GM12878 (cell line): ENCODE measurements at regions not wholly inside any gene's neighbourhood (a gene's known extent, or its start where the extent isn't known, plus 50 kb on each side); places are given as distances from the start of the nearest gene placed in this dataset.

Experiments used
- ATAC-seq: fragments of 200-7000 bp; cut with Tn5 transposase; 3 replicates; pipeline ENCODE4 v1.9.1; 2020; ENCODE audit warnings: mild to moderate bottlenecking, moderate library complexity
- BruUV-seq: library from RNA; stranded (reverse); fragments of 400-500 nt; replicated peaks from 2 replicates; lab custom pipeline; 2021; lab: Mats Ljungman, UMichigan
- CTCF ChIA-PET: fragments of 300-600 bp; sonication (Branson Sonifier 250); formaldehyde crosslinking; extraction: SDS; loops from one replicate; lab custom pipeline; 2021; ENCODE audit warnings: inconsistent platforms; lab: Yijun Ruan, JAX
- POLR2A ChIA-PET: fragments of 350-600 bp; formaldehyde crosslinking; extraction: SDS; loops from one replicate; lab custom pipeline; 2021; ENCODE audit warnings: inconsistent platforms; lab: Charles Lee
- RAD21 ChIA-PET: fragments of 300-600 bp; sonication (Branson Sonifier 250); formaldehyde crosslinking; loops from one replicate; lab custom pipeline; 2023; ENCODE audit warnings: antibody characterized with exemption; ENCODE audit not compliant: unreplicated experiment; lab: Charles Lee
- SMC1A ChIA-PET: fragments of 300-600 bp; sonication (Branson Sonifier 250); formaldehyde crosslinking; loops from one replicate; lab custom pipeline; 2023; ENCODE audit not compliant: unreplicated experiment, uncharacterized antibody; lab: Charles Lee
- DNase-seq: peaks from one replicate; pipeline ENCODE4 v3.0.0-alpha.2; 2011; ENCODE audit warnings: low read depth, low spot score
- FAIRE-seq: peaks from 3 replicates; lab custom pipeline; 2011; peaks lifted over from hg19 to GRCh38; lab: Jason Lieb, UNC
- H2AFZ ChIP-seq: 2 replicates; pipeline ENCODE4 v1.6.0; 2011; ENCODE audit warnings: low read depth, low read length, control low read depth; ENCODE audit not compliant: control insufficient read depth
- H3K27ac ChIP-seq: 2 replicates; pipeline ENCODE4 v1.5.1; 2011; ENCODE audit warnings: control low read depth; ENCODE audit not compliant: control insufficient read depth, insufficient read depth
- H3K27me3 ChIP-seq, 2 experiments: replicated peaks in 1 of 2; 2 replicates each; pipeline versions ENCODE4 v1.6.0 to v1.6.1; 2011; ENCODE audit warnings: low read length in 1 of 2; ENCODE audit not compliant: control insufficient read depth in 2 of 2, insufficient read depth in 2 of 2
- H3K36me3 ChIP-seq, 2 experiments: 2 replicates each; pipeline ENCODE4 v1.5.1; 2011; ENCODE audit warnings: low read length in 1 of 2; ENCODE audit not compliant: control insufficient read depth in 2 of 2, insufficient read depth in 2 of 2
- H3K4me1 ChIP-seq: 2 replicates; pipeline ENCODE4 v1.6.1; 2011; ENCODE audit warnings: mild to moderate bottlenecking, low read length, moderate library complexity, mixed read lengths; ENCODE audit not compliant: control insufficient read depth, insufficient read depth
- H3K4me2 ChIP-seq: 2 replicates; pipeline ENCODE4 v1.6.0; 2011; ENCODE audit warnings: control low read depth; ENCODE audit not compliant: control insufficient read depth, insufficient read depth
- H3K4me3 ChIP-seq: fragments of 200-600 bp; sonication (generic); 2 replicates; pipeline ENCODE4 v1.5.1; 2016
- H3K79me2 ChIP-seq: 2 replicates; pipeline ENCODE4 v1.6.0; 2011; ENCODE audit warnings: low read length; ENCODE audit not compliant: control insufficient read depth, insufficient read depth
- H3K9ac ChIP-seq: 2 replicates; pipeline ENCODE4 v1.8.0; 2011; ENCODE audit warnings: low read length, control low read depth, mixed read lengths; ENCODE audit not compliant: control insufficient read depth, insufficient read depth
- H3K9me3 ChIP-seq: replicated peaks from 3 replicates; pipeline ENCODE4 v1.5.1; 2011; ENCODE audit warnings: mild to moderate bottlenecking, low read length; ENCODE audit not compliant: control insufficient read depth, insufficient read depth
- H4K20me1 ChIP-seq: 2 replicates; pipeline ENCODE4 v1.6.0; 2011; ENCODE audit not compliant: control insufficient read depth, insufficient read depth
- BMI1 ChIP-seq: fragments of 450-650 bp; IDR thresholded peaks from 2 replicates; pipeline ENCODE4 v1.6.1; 2016; ENCODE audit warnings: mild to moderate bottlenecking, moderate library complexity, borderline replicate concordance
- DPF2 ChIP-seq: fragments of 450-650 bp; IDR thresholded peaks from 2 replicates; pipeline ENCODE4 v1.6.1; 2017; ENCODE audit warnings: mild to moderate bottlenecking
- ETV6 ChIP-seq, 2 experiments: fragments of 450-650 bp in 1 of 2; IDR thresholded peaks in 1 of 2; conservative IDR thresholded peaks in 1 of 2; 2 replicates each; pipeline ENCODE4 v1.6.1; 2014; ENCODE audit warnings: antibody characterized with exemption in 1 of 2, borderline replicate concordance in 1 of 2, low read depth in 1 of 2, mild to moderate bottlenecking in 1 of 2, moderate library complexity in 1 of 2
- FOXM1 ChIP-seq: IDR thresholded peaks from 2 replicates; pipeline ENCODE4 v1.6.1; 2012; ENCODE audit warnings: low read depth, mild to moderate bottlenecking, inconsistent platforms, low read length, moderate library complexity
- LARP7 ChIP-seq: fragments of 450-650 bp; IDR thresholded peaks from 2 replicates; pipeline ENCODE4 v1.6.1; 2017; ENCODE audit warnings: mild to moderate bottlenecking
- MEF2A ChIP-seq: IDR thresholded peaks from 2 replicates; pipeline ENCODE4 v1.6.1; 2011; ENCODE audit warnings: low read depth, mild to moderate bottlenecking, low read length, moderate library complexity; ENCODE audit not compliant: insufficient read depth
- MLLT1 ChIP-seq: fragments of 450-650 bp; IDR thresholded peaks from 2 replicates; pipeline ENCODE4 v1.6.1; 2016; ENCODE audit warnings: mild to moderate bottlenecking
- NKRF ChIP-seq: fragments of 450-650 bp; conservative IDR thresholded peaks from 2 replicates; pipeline ENCODE4 v1.6.1; 2017; ENCODE audit warnings: mild to moderate bottlenecking, moderate library complexity
- POLR2A ChIP-seq: IDR thresholded peaks from 2 replicates; pipeline ENCODE4 v1.6.1; 2011; ENCODE audit warnings: low read depth, mild to moderate bottlenecking, low read length
- PRDM15 ChIP-seq: fragments of 450-650 bp; formaldehyde crosslinking; IDR thresholded peaks from 2 replicates; pipeline ENCODE4 v1.4.0; 2020; ENCODE audit warnings: mild to moderate bottlenecking, moderate library complexity
- RUNX3 ChIP-seq: IDR thresholded peaks from 2 replicates; pipeline ENCODE4 v1.6.1; 2012; ENCODE audit warnings: low read length, inconsistent platforms
- ZBTB40 ChIP-seq: fragments of 450-650 bp; IDR thresholded peaks from 2 replicates; pipeline ENCODE4 v1.6.1; 2016; ENCODE audit warnings: mild to moderate bottlenecking, moderate library complexity, borderline replicate concordance
- WGBS: methylation state at CpG from one replicate; pipeline ENCODE4 v1.1.6; 2016; ENCODE audit warnings: low lambda C conversion rate; ENCODE audit not compliant: insufficient replicate concordance, insufficient coverage; ENCODE audit errors: missing lambda C conversion rate; 5-methylcytosine and 5-hydroxymethylcytosine counted together
- in situ Hi-C: fragments of 300-500 bp; cut with MboI; formaldehyde crosslinking; loops from 9 replicates; pipeline ENCODE4 v1.14.3; 2018; ENCODE audit warnings: mixed read lengths
- intact Hi-C: fragments of 100-400 bp; cut with micrococcal nuclease; formaldehyde crosslinking; loops from one replicate; pipeline ENCODE4 v1.14.2; 2022; ENCODE audit not compliant: unreplicated experiment

GRCh38 chr4:55005910-55006309, 119.5 kb downstream of the KDR start:
- Histone ChIP-seq H3K27me3 (no peaks in the 10 kb centered on the region), H3K4me2 (no peak overlapping the region), H3K79me2 (no peaks in the 10 kb centered on the region), H2AFZ (no peak overlapping the region), H3K4me3 (no peak overlapping the region), H4K20me1 (no peaks in the 10 kb centered on the region), H3K9ac (no peak overlapping the region), H3K27ac (no peak overlapping the region), H3K9me3 (no peaks in the 10 kb centered on the region), H3K4me1 (no peaks in the 10 kb centered on the region), H3K36me3 (no peaks in the 10 kb centered on the region)
- intact Hi-C loops: no loop called here
- DNase-seq (no peak), FAIRE-seq (no peak), ATAC-seq (no peak)
- TF ChIP-seq NKRF (no peak), RUNX3 (no peak), POLR2A (no peak), FOXM1 (no peak), BMI1 (no peak), LARP7 (no peak), PRDM15 (no peak), MLLT1 (no peak), DPF2 (no peak), ZBTB40 (no peak), ETV6 (conservative IDR thresholded peaks at IDR 0.05 in 1 of 2, IDR thresholded peaks at IDR 0.05 in 1 of 2; ENCODE audit: borderline replicate concordance in 1 of 2, low read depth in 1 of 2) (no peak), MEF2A (no peak)
- in situ Hi-C loops: no loop called here
- no TSS peak for BruUV-seq
- ChIA-PET RAD21 (no interaction called here), POLR2A (no interaction called here), SMC1A (no interaction called here), CTCF (interaction anchor here (0.6 kb wide), 1 partner anchor 12 kb away, joined by 3 read pairs; no protein-coding TSS in a partner anchor)
- WGBS: 43% methylated on average over 2 of the region's 2 CpGs
